Activated CD4-positive, alpha-beta T cell treated with anti-CD3 and anti-CD28 coated beads, Interleukin-2, amount 10 ng/mL, durations not matched to agents 24 days and 14 days (primary cell): ENCODE measurements at regions not wholly inside any gene's neighbourhood (a gene's known extent, or its start where the extent isn't known, plus 50 kb on each side); places are given as distances from the start of the nearest gene placed in this dataset.
"Not testable (repeated sequence)": the region's sequence is repeated elsewhere in the genome, so short reads cannot be mapped to it uniquely, and the experiment has no call there.

Source experiments
- DNase-seq: peaks from one replicate; pipeline ENCODE4 v3.0.0; 2022
- H3K27ac Mint-ChIP-seq: one replicate; pipeline ENCODE4 v1.8.0; 2022; ENCODE audit warnings: mild to moderate bottlenecking, mixed read lengths
- H3K27me3 Mint-ChIP-seq: one replicate; pipeline ENCODE4 v1.8.0; 2022; ENCODE audit warnings: mixed read lengths
- H3K36me3 Mint-ChIP-seq: one replicate; pipeline ENCODE4 v1.8.0; 2022; ENCODE audit warnings: low read depth, mild to moderate bottlenecking, mixed read lengths
- H3K4me1 Mint-ChIP-seq: one replicate; pipeline ENCODE4 v1.8.0; 2021; ENCODE audit warnings: mixed read lengths
- H3K4me3 Mint-ChIP-seq: one replicate; pipeline ENCODE4 v1.8.0; 2022; ENCODE audit warnings: mild to moderate bottlenecking, moderate library complexity, mixed read lengths
- H3K9me3 Mint-ChIP-seq: one replicate; pipeline ENCODE4 v1.8.0; 2021; ENCODE audit warnings: mixed read lengths
- intact Hi-C: fragments of 100-400 bp; cut with micrococcal nuclease; formaldehyde crosslinking; loops from one replicate; pipeline ENCODE4 v1.15.1; 2023

- H3K27ac Mint-ChIP-seq, H3K27me3 Mint-ChIP-seq, H3K9me3 Mint-ChIP-seq, DNase-seq, H3K4me3 Mint-ChIP-seq, H3K4me1 Mint-ChIP-seq, H3K36me3 Mint-ChIP-seq, intact Hi-C loops: not testable (repeated sequence)
Measured at GRCh38 chr2:87452861-87453260, 295.0 kb upstream of the PLGLB2 start.

GRCh38 chr2:87453965-87454364 lies 293.9 kb upstream of the PLGLB2 start:
- not testable (repeated sequence) for H3K4me3 Mint-ChIP-seq, H3K27me3 Mint-ChIP-seq

GRCh38 chr2:87454421-87454820 lies 293.5 kb upstream of the PLGLB2 start:
- H3K4me3 Mint-ChIP-seq, DNase-seq, H3K27me3 Mint-ChIP-seq, intact Hi-C loops, H3K9me3 Mint-ChIP-seq, H3K27ac Mint-ChIP-seq: not testable (repeated sequence)
- peaks cover 15% of the 10 kb centered on the region for H3K4me1 Mint-ChIP-seq
- H3K36me3 Mint-ChIP-seq: peaks cover 10% of the 10 kb centered on the region

More at GRCh38 chr2:87453965-87454364, 293.9 kb upstream of the PLGLB2 start:
- DNase-seq, H3K27ac Mint-ChIP-seq, H3K36me3 Mint-ChIP-seq, intact Hi-C loops, H3K9me3 Mint-ChIP-seq: not testable (repeated sequence)
- H3K4me1 Mint-ChIP-seq: peaks cover 15% of the 10 kb centered on the region

- Mint-ChIP-seq H3K4me3 (peak overlapping the region; percentile 74), H3K36me3 (peaks cover 11% of the 10 kb centered on the region), H3K27ac (peak overlapping the region; percentile 76), H3K4me1 (peaks cover 15% of the 10 kb centered on the region)
- H3K9me3 Mint-ChIP-seq, H3K27me3 Mint-ChIP-seq, DNase-seq, intact Hi-C loops: not testable (repeated sequence)
Measured at GRCh38 chr2:87455209-87455853, 292.6 kb upstream of the PLGLB2 start.

GRCh38 chr2:87455854-87456249 lies 292.0 kb upstream of the PLGLB2 start:
- peak; percentile 78 for DNase-seq
- H3K36me3 Mint-ChIP-seq: peaks cover 11% of the 10 kb centered on the region
- intact Hi-C loops, H3K27me3 Mint-ChIP-seq, H3K9me3 Mint-ChIP-seq: not testable (repeated sequence)
- H3K4me1 Mint-ChIP-seq: peaks cover 15% of the 10 kb centered on the region
- peak overlapping the region; percentile 76 for H3K27ac Mint-ChIP-seq
- peak overlapping the region; percentile 82 for H3K4me3 Mint-ChIP-seq

- Mint-ChIP-seq H3K4me3 (peak overlapping the region; percentile 82), H3K4me1 (peaks cover 16% of the 10 kb centered on the region), H3K36me3 (peaks cover 13% of the 10 kb centered on the region), H3K27ac (peak overlapping the region; percentile 83)
- H3K9me3 Mint-ChIP-seq, H3K27me3 Mint-ChIP-seq, intact Hi-C loops: not testable (repeated sequence)
- peak; percentile 67 for DNase-seq
Measured at GRCh38 chr2:87456477-87457128, 291.3 kb upstream of the PLGLB2 start.

GRCh38 chr2:87457129-87457499 lies 290.8 kb upstream of the PLGLB2 start:
- peaks cover 15% of the 10 kb centered on the region for H3K36me3 Mint-ChIP-seq
- H3K9me3 Mint-ChIP-seq, H3K4me3 Mint-ChIP-seq, intact Hi-C loops, DNase-seq, H3K27me3 Mint-ChIP-seq, H3K27ac Mint-ChIP-seq: not testable (repeated sequence)
- peaks cover 17% of the 10 kb centered on the region for H3K4me1 Mint-ChIP-seq

GRCh38 chr2:87458938-87459337 lies 288.9 kb upstream of the PLGLB2 start:
- H3K27ac Mint-ChIP-seq: peak overlapping the region; percentile 87
- peaks cover 13% of the 10 kb centered on the region for H3K4me1 Mint-ChIP-seq
- H3K27me3 Mint-ChIP-seq, DNase-seq, intact Hi-C loops, H3K9me3 Mint-ChIP-seq: not testable (repeated sequence)
- H3K4me3 Mint-ChIP-seq: peak overlapping the region; percentile 87
- peaks cover 16% of the 10 kb centered on the region for H3K36me3 Mint-ChIP-seq

GRCh38 chr2:87460104-87460503 lies 287.8 kb upstream of the PLGLB2 start:
- H3K9me3 Mint-ChIP-seq, DNase-seq, intact Hi-C loops, H3K27me3 Mint-ChIP-seq, H3K27ac Mint-ChIP-seq, H3K4me3 Mint-ChIP-seq: not testable (repeated sequence)
- H3K36me3 Mint-ChIP-seq: peaks cover 20% of the 10 kb centered on the region
- H3K4me1 Mint-ChIP-seq: peaks cover 17% of the 10 kb centered on the region

GRCh38 chr2:87460662-87461061 lies 287.2 kb upstream of the PLGLB2 start:
- H3K27me3 Mint-ChIP-seq, H3K27ac Mint-ChIP-seq, intact Hi-C loops: not testable (repeated sequence)

GRCh38 chr2:87461671-87462070 lies 286.2 kb upstream of the PLGLB2 start:
- DNase-seq, intact Hi-C loops: not testable (repeated sequence)

More at GRCh38 chr2:87460662-87461061, 287.2 kb upstream of the PLGLB2 start:
- H3K4me1 Mint-ChIP-seq: peaks cover 21% of the 10 kb centered on the region
- peaks cover 22% of the 10 kb centered on the region for H3K36me3 Mint-ChIP-seq
- H3K9me3 Mint-ChIP-seq, H3K4me3 Mint-ChIP-seq, DNase-seq: not testable (repeated sequence)

GRCh38 chr2:87464219-87464618 lies 283.7 kb upstream of the PLGLB2 start:
- intact Hi-C loops, H3K27ac Mint-ChIP-seq, H3K9me3 Mint-ChIP-seq, DNase-seq, H3K27me3 Mint-ChIP-seq: not testable (repeated sequence)
- H3K4me3 Mint-ChIP-seq: peak overlapping the region; percentile 48
- H3K4me1 Mint-ChIP-seq: peaks cover 29% of the 10 kb centered on the region
- peaks cover 21% of the 10 kb centered on the region for H3K36me3 Mint-ChIP-seq

More at GRCh38 chr2:87461671-87462070, 286.2 kb upstream of the PLGLB2 start:
- not testable (repeated sequence) for H3K27me3 Mint-ChIP-seq, H3K27ac Mint-ChIP-seq, H3K4me3 Mint-ChIP-seq, H3K9me3 Mint-ChIP-seq
- Mint-ChIP-seq H3K36me3 (peaks cover 26% of the 10 kb centered on the region), H3K4me1 (peaks cover 26% of the 10 kb centered on the region)

- H3K27ac Mint-ChIP-seq: peak overlapping the region; percentile 12
- intact Hi-C loops, H3K9me3 Mint-ChIP-seq, DNase-seq, H3K27me3 Mint-ChIP-seq: not testable (repeated sequence)
- peaks cover 23% of the 10 kb centered on the region for H3K36me3 Mint-ChIP-seq
- peak overlapping the region; percentile 0 for H3K4me3 Mint-ChIP-seq
- peaks cover 37% of the 10 kb centered on the region for H3K4me1 Mint-ChIP-seq
Measured at GRCh38 chr2:87465730-87466129, 282.2 kb upstream of the PLGLB2 start.

GRCh38 chr2:87466591-87467120 lies 281.2 kb upstream of the PLGLB2 start:
- H3K9me3 Mint-ChIP-seq, H3K27me3 Mint-ChIP-seq, intact Hi-C loops: not testable (repeated sequence)
- DNase-seq: peak; percentile 88
- peak overlapping the region; percentile 45 for H3K4me3 Mint-ChIP-seq
- H3K36me3 Mint-ChIP-seq: peaks cover 24% of the 10 kb centered on the region
- peak overlapping the region; percentile 79 for H3K27ac Mint-ChIP-seq
- H3K4me1 Mint-ChIP-seq: peaks cover 38% of the 10 kb centered on the region
